ENCODE measurements at regions not wholly inside any gene's neighbourhood (a gene's known extent, or its start where the extent isn't known, plus 50 kb on each side); places are given as distances from the start of the nearest gene placed in this dataset.
"Not testable (repeated sequence)": the region's sequence is repeated elsewhere in the genome, so short reads cannot be mapped to it uniquely, and the experiment has no call there.

DNA sequence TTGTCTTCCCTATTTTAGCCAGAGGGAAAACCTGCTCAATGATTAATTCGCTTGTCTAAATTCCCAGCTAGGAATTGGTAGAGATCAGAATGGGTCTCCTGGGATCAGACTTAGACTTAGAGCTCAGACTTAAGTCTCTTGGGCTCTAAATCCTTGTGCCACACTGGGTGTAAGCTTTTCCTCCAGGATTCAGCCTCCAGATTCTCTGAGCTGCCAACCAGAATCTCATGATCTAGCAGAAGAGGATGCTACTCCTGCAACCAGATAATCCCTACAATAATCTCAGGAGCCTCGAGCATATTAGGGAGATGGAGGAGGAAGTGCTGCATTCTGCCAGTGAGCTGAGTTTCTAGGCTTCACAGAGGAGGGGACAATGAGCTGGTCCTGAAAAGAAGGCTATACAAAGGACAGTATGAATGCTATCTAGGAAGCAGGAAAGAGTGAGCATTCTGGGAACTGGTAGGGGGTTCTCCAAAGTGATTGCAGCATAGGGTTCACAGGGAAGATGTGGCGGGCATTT, 211.6 kb upstream of the SESN3 start:
- no peak for DNase-seq (ENCODE audit: low spot score)

DNA sequence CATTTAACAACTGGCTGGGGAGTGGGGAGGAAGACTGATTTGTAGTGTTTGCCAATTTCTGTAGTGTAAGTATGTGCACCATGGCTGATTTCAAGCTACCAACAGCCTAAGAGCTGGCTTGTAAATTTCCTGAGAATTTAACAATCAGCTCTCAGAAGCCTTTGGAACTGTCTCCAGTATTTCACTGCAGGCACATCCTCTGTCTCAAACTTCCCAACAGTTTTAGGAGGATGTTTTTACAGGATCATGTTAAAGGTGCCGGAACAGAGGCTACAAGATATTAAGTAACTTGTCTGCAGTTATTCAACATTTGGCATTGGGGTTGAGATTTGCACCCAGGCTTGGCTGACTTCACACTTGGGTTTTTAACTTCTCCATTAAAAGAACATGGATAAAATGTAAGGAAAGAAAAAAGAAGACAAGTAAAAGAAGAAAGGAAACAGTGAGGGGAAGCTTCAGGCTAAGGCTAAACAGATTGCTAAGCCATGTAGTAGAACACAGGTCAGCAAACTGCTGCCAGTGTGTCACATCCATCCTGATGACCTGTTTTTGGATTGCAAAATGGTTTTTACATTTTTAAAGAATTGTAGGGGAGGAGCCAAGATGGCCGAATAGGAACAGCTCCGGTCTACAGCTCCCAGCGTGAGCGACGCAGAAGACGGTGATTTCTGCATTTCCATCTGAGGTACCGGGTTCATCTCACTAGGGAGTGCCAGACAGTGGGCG, 204.8 kb upstream of the SESN3 start:
- no peak for DNase-seq (ENCODE audit: low spot score)

DNA sequence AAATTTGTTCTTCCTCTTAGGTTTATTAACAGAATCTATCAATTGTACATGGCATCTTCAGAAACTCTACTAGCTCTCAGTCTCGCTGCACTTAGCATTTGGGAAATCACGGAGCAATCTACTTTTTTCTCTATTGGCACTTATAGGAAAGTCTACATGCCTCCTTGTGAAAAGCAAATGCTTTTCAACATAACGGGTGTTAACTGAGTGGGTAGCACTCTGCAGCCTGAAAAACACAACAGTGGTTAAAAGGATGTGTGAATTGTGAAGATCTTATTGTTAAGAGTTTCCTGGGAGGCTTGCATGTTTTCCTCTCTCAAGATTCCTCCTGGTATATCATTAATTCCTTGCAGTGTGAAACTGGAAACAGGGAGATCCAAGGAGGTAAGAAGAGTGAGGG, 204.2 kb upstream of the SESN3 start:
- DNase-seq (ENCODE audit: low spot score), result no peak

- DNase-seq (ENCODE audit: low spot score), result no peak
Observed at GRCh38 chr11:95434489-95435057, 203.6 kb upstream of the SESN3 start.

DNA sequence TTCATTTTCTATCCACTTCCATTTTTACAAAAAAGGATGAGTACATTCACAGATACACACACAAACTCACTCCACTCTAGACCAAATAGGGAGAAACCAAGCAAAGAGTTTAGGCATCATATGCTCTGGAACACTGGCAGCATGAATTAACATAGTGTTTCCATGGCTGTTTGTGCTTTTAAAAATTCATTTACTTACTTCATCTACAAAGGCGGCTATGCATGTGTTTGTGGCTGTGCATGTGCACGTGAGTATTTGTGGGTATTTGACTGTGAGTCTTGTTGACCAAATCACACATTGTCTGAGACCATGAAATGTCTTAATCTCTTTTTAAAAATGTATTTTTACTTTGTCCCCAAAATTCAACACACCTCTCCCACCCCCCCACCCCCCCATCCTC, 203.0 kb upstream of the SESN3 start:
- DNase-seq (ENCODE audit: low spot score), result no peak

- no peak for DNase-seq (ENCODE audit: low spot score)
Observed at GRCh38 chr11:95432714-95433503, 201.9 kb upstream of the SESN3 start.

GRCh38 chr11:95429376-95429907, 198.4 kb upstream of the SESN3 start:
- DNase-seq (ENCODE audit: low spot score), result no peak

GRCh38 chr11:95426823-95427462, 195.9 kb upstream of the SESN3 start:
- DNase-seq (ENCODE audit: low spot score), result no peak

DNA sequence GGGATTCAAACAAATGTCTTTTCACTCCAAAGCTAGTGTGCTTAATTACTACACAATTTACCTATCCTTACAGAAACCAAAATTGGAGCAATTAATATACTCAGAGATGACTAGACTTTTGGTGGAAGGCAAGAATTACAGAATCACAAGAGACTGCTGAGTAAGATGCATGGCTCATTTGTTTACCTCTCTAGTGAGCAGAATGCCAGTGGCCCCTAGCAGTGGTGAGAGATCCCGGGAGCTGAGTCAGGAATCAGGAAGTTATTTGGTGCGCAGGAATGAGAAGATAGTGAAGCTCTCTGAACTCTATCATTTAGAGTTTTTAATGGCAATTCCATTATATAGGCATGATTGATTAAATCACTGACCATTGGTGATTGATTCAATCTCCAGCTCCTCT, 188.9 kb upstream of the SESN3 start:
- no peak for DNase-seq (ENCODE audit: low spot score)

GRCh38 chr11:95418916-95419315, 187.9 kb upstream of the SESN3 start:
- DNase-seq (ENCODE audit: low spot score), result no peak

DNA sequence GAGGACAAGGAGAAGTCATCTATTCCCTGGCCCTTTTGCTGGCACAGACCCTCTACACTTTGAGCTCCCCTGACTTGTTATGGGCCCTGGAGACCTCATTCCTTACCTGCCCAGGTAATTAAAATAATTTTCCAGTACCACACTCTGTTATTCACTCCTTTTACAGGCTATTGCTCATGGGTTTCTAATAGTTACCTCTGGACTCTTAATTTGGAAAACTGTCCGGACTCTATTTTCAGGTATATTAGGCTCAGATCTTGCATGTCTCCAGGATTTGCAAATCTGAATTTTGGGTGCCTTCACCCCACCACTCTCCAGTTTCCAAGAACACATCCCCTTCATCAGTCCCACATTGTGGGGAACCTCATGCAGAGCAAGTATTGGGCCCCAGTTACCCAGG, 186.8 kb upstream of the SESN3 start:
- no peak for DNase-seq (ENCODE audit: low spot score)

DNA sequence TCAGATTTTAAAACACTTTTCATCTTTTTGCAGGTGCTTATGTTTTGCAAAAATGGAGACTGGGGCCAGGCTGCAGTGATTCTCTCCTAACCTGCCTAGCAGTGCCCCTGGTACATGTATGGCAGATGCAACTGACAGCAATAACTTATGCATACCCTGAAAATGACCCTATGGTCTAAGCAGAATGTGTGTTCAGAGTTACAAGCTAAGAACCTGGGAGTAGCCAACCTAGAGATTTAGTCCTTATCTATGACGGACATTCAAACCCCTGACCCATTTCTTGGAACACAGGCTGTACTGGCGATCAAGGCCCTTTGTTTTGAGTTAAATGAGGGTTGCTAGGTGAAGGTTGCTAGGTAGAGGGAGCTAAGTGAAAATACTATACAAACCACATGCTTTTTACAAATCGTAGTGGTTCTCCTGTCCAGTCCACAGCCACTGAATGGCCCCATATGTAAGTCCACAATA, 184.9 kb upstream of the SESN3 start:
- DNase-seq (ENCODE audit: low spot score), result no peak

DNA sequence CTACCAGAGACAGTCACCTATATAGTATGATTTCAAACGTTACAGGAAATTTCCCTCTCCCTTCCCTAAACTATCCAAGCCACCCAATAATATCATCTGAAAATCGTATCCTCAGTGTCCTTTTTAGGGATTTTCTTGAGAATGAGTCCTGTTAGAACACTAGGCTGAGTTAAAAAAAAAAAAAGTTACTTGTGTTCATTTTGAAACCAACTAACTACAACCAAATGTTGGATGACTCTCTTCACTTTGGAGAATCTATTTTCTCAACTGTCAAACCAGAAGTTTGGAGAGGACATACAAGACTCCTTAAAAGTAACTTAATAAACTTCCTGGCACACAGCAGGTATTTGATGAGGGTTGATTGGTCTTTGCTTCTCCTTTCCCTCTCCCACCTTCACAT, 183.2 kb upstream of the SESN3 start:
- DNase-seq (ENCODE audit: low spot score), result no peak

GRCh38 chr11:95413761-95414160, 182.8 kb upstream of the SESN3 start:
- no peak for DNase-seq (ENCODE audit: low spot score)

- no peak for DNase-seq (ENCODE audit: low spot score)
Observed at GRCh38 chr11:95413021-95413420, 182.0 kb upstream of the SESN3 start.

DNA sequence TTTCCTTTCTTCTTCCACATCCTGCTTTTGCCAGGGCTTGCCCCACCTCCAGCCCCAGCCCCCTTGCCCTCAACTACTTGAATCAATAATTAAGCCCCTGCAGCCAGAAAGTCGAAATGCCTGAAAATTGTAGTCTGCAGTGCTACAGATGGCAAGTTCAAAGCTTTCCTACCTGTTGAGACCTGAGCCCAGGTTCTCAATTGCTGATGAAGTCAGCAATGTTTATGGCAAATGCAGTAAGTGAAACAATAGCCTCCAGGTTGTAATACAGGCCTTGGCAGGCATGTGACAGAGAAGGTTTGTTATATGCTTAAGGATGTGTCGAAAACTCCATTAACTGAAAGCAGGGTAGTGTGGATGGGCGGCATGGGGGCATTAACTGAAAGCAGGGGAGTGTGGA, 181.1 kb upstream of the SESN3 start:
- DNase-seq (ENCODE audit: low spot score), result no peak

- not testable (repeated sequence) for DNase-seq (ENCODE audit: low spot score)
Observed at GRCh38 chr11:95410707-95411106, 179.7 kb upstream of the SESN3 start.

GRCh38 chr11:95406271-95406670, 175.3 kb upstream of the SESN3 start:
- no peak for DNase-seq (ENCODE audit: low spot score)

DNA sequence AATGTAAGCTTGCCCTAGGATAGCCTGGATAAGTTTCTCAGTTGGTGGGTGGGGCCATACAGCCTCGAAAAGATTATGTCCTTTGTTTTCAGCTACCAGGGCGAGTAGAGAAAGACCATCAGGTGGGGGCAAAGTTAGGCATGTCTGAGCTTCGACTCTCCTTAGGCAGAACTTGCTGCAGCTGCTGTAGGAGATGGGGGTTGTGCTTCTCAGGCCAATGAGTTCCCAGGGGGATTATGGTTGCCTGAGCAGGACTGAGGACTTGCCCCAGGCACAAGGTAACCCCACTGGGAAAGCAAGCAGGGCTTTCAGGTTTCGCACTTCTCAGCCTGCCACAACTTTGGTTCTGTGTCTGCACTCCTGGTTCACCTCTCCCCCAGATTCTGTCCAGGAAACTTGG, 173.4 kb upstream of the SESN3 start:
- DNase-seq (ENCODE audit: low spot score), result no peak

DNA sequence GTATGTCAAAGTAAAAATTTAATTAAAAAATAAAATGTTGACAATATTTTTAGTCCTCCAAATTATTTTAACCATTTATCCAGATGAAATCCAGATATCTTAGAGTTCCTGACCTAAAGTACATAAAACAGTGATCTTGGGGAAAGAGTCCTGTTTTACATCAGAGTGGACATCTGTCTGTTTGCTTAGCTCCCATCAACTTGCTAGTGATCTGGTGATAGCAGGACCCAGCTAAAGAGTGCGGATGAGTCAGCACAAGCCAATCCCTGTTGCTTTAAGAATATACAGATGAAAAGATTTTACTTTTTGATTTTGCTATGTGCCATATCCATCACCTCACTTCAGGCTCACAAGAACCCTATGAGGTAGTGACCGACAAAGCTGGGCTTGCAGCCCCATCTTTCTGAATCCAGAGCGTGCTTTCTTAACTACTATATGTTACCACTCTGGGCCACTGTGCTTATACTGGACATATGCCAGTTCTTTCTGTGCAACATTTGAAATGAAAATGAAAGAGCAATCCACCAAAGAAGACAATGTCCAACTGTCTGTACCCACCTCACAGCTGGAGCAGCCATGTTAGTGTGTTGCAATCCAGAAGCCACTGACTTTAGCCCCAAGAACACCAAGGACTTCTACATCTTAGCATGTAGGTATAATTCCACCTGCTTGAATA, 167.6 kb upstream of the SESN3 start:
- DNase-seq (ENCODE audit: low spot score), result no peak

DNA sequence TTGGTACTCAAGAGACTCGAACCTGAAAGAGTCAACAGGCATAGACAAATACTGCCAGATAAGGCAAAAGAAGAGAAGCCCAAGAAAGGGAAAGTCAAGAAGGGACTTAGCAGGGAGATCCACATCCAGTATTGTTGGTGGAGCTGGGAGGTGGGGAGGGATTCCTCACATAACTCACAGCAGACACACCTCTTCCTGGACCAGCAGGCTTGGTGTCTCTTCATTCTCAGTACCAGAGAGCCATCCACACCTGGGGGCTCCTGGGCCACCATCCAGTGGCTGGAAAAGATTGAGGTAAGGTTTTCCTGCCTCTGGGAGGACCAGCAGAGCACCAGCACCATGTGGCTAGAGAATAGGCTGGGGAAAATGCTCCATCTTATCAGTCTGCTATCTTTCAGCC, 161.6 kb upstream of the SESN3 start:
- no peak for DNase-seq (ENCODE audit: low spot score)

Data from umbilical cord (tissue), 1 donor.